ENCODE measurements at regions not wholly inside any gene's neighbourhood (a gene's known extent, or its start where the extent isn't known, plus 50 kb on each side); places are given as distances from the start of the nearest gene placed in this dataset.

DNA sequence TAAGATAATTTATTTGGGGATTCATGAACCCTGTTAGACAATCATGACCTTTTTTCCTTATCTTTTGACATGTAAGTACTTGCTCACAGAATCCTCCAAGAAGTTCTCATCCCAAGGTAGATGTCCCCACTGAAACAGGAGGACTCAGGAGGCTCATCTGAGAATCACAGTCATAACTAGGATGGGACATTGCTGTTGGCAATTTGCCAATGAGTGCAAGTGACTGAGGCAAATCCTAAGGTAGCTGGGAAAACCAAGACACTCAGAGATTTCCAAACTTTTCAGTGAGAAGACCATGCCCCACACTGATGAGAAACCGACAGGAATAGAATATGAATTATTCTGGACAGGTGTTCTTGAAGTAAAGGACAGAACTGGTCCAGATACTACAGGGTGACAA is 735.0 kb downstream of the TMEM182 start:
- Histone ChIP-seq H3K4me3 (replicated peaks in 1 of 3; ENCODE audit: insufficient read depth in 1 of 3, low read depth in 1 of 3, low read length in 3 of 3) (no peak overlapping the region), H3K9me3 (replicated peaks; ENCODE audit: control insufficient read depth, insufficient read depth, low read length) (peaks cover 2% of the 10 kb centered on the region), H3K36me3 (ENCODE audit: control insufficient read depth in 2 of 2, extremely low read depth in 1 of 2, insufficient read depth in 2 of 2, low read length in 2 of 2) (no peaks in the 10 kb centered on the region), H3K79me2 (ENCODE audit: control insufficient read depth, insufficient read depth, low read length) (no peaks in the 10 kb centered on the region), H2AFZ (ENCODE audit: low read depth, low read length) (no peak overlapping the region), H3K4me2 (ENCODE audit: insufficient read depth, low read length) (no peak overlapping the region), H3K27ac (ENCODE audit: insufficient read depth, low read depth, low read length) (no peak overlapping the region), H3K4me1 (ENCODE audit: control insufficient read depth, extremely low read depth, insufficient read depth, low read length) (no peaks in the 10 kb centered on the region), H3K27me3 (ENCODE audit: control insufficient read depth in 2 of 2, insufficient read depth in 2 of 2, low read length in 2 of 2) (no peaks in the 10 kb centered on the region), H4K20me1 (replicated peaks; ENCODE audit: control insufficient read depth, extremely low read depth, insufficient read depth, low read length) (no peaks in the 10 kb centered on the region), H3K9ac (replicated peaks; ENCODE audit: extremely low read depth, insufficient read depth, low read length) (no peak overlapping the region), H3K9me1 (replicated peaks; ENCODE audit: control insufficient read depth, extremely low read depth, insufficient read depth, low read length) (no peaks in the 10 kb centered on the region)
- TF ChIP-seq POLR2A (IDR thresholded peaks at IDR 0.05; ENCODE audit: low read depth, low read length) (no peak), EZH2 (IDR thresholded peaks at IDR 0.05; ENCODE audit: borderline replicate concordance, low read depth, low read length, severe bottlenecking) (no peak), MAX (IDR thresholded peaks at IDR 0.05; ENCODE audit: insufficient read depth, insufficient read length) (no peak), MYC (IDR thresholded peaks at IDR 0.05; ENCODE audit: low read depth, low read length) (no peak), POLR2AphosphoS5 (IDR thresholded peaks at IDR 0.05; ENCODE audit: insufficient read depth, low read depth, low read length) (no peak), GATA2 (IDR thresholded peaks at IDR 0.05; ENCODE audit: insufficient read depth, insufficient read length, low read depth, low read length) (no peak), FOS (IDR thresholded peaks at IDR 0.05; ENCODE audit: borderline replicate concordance, insufficient read depth, low read length) (no peak), CTCF (IDR thresholded peaks at IDR 0.05; ENCODE audit: extremely low read depth in 1 of 2, insufficient read depth in 1 of 2, low read depth in 1 of 2, low read length in 2 of 2) (no peak), JUN (IDR thresholded peaks at IDR 0.05; ENCODE audit: borderline replicate concordance, insufficient read depth, insufficient read length, low read depth) (no peak)
- no TSS peak for BruUV-seq (replicated peaks)
- intact Hi-C loops (cut with micrococcal nuclease) (no loop called here), dilution Hi-C loops (cut with MboI; ENCODE audit: extremely low pct_ligation_motif_present, low sequenced_read_pairs) (no loop called here)
- FAIRE-seq (no peak), DNase-seq (ENCODE audit: low read depth, low spot score) (no peak)
- ChIA-PET POLR2A (no interaction called here), CTCF (no interaction called here)

Measured in endothelial cell of umbilical vein (primary cell).